SK-N-MC (cell line): ENCODE measurements at regions not wholly inside any gene's neighbourhood (a gene's known extent, or its start where the extent isn't known, plus 50 kb on each side); places are given as distances from the start of the nearest gene placed in this dataset.

Experiments used
- DNase-seq: peaks from one replicate; pipeline ENCODE4 v3.0.0-alpha.2; 2011; ENCODE audit warnings: low read depth, low spot score
- H3K27ac ChIP-seq: fragments of 200-600 bp; sonication (generic); 2 replicates; pipeline ENCODE4 v1.5.1; 2016; ENCODE audit warnings: mixed run types
- H3K36me3 ChIP-seq: fragments of 200-600 bp; sonication (generic); 2 replicates; pipeline ENCODE4 v1.6.1; 2017; ENCODE audit warnings: antibody characterized with exemption, low read length, mixed read lengths; ENCODE audit not compliant: insufficient read depth
- H3K4me3 ChIP-seq: fragments of 200-600 bp; sonication (generic); 2 replicates; pipeline ENCODE4 v1.5.1; 2016
- H3K9ac ChIP-seq: fragments of 200-600 bp; sonication (generic); 2 replicates; pipeline ENCODE4 v1.8.0; 2017; ENCODE audit warnings: mixed run types, mixed read lengths; ENCODE audit not compliant: insufficient read length
- H3K9me3 ChIP-seq: fragments of 200-600 bp; sonication (generic); 2 replicates; pipeline ENCODE4 v1.6.1; 2017; ENCODE audit warnings: low read depth, mild to moderate bottlenecking, antibody characterized with exemption, low read length, moderate library complexity, mixed read lengths
- EZH2 ChIP-seq: fragments of 200-600 bp; sonication (generic); IDR thresholded peaks from one replicate; pipeline ENCODE4 v1.6.1; 2017; ENCODE audit warnings: antibody characterized with exemption
- FOXP2 ChIP-seq: optimal IDR thresholded peaks from 2 replicates; pipeline ENCODE3; 2011; ENCODE audit warnings: mild to moderate bottlenecking, moderate library complexity; ENCODE audit not compliant: insufficient read depth; ENCODE audit errors: extremely low read length, control extremely low read depth
- POLR2AphosphoS5 ChIP-seq: IDR thresholded peaks from 2 replicates; pipeline ENCODE4 v1.6.1; 2012; ENCODE audit warnings: mild to moderate bottlenecking, low read depth, low read length, borderline replicate concordance

- no peak overlapping the region for H3K9ac ChIP-seq
- H3K36me3 ChIP-seq, result no peaks in the 10 kb centered on the region
- no peak for DNase-seq
- no peaks in the 10 kb centered on the region for H3K9me3 ChIP-seq
- TF ChIP-seq EZH2 (no peak), POLR2AphosphoS5 (no peak), FOXP2 (no peak)
- H3K4me3 ChIP-seq, result no peak overlapping the region
- H3K27ac ChIP-seq, result no peak overlapping the region
Measured at GRCh38 chrX:42248226-42248625, 324.9 kb upstream of the CASK start.

- no peak for DNase-seq
- Histone ChIP-seq H3K9me3 (no peaks in the 10 kb centered on the region), H3K9ac (no peak overlapping the region), H3K27ac (no peak overlapping the region), H3K4me3 (no peak overlapping the region), H3K36me3 (no peaks in the 10 kb centered on the region)
- TF ChIP-seq FOXP2 (no peak), POLR2AphosphoS5 (no peak), EZH2 (no peak)
Measured at GRCh38 chrX:42247241-42247640, 323.9 kb upstream of the CASK start.

GRCh38 chrX:42246814-42247213 lies 323.5 kb upstream of the CASK start:
- H3K9me3 ChIP-seq, result no peaks in the 10 kb centered on the region
- no peaks in the 10 kb centered on the region for H3K36me3 ChIP-seq
- H3K9ac ChIP-seq, result no peak overlapping the region
- TF ChIP-seq POLR2AphosphoS5 (no peak), FOXP2 (no peak), EZH2 (no peak)
- H3K4me3 ChIP-seq, result no peak overlapping the region
- no peak overlapping the region for H3K27ac ChIP-seq
- DNase-seq, result no peak

GRCh38 chrX:42242004-42242403 lies 318.6 kb upstream of the CASK start:
- Histone ChIP-seq H3K27ac (no peak overlapping the region), H3K4me3 (no peak overlapping the region), H3K36me3 (no peaks in the 10 kb centered on the region), H3K9ac (no peak overlapping the region), H3K9me3 (no peaks in the 10 kb centered on the region)
- TF ChIP-seq EZH2 (no peak), FOXP2 (no peak), POLR2AphosphoS5 (no peak)
- DNase-seq, result no peak

GRCh38 chrX:42241421-42241820 lies 318.1 kb upstream of the CASK start:
- Histone ChIP-seq H3K36me3 (no peaks in the 10 kb centered on the region), H3K9ac (no peak overlapping the region), H3K27ac (no peak overlapping the region), H3K9me3 (no peaks in the 10 kb centered on the region), H3K4me3 (no peak overlapping the region)
- DNase-seq, result no peak
- TF ChIP-seq FOXP2 (no peak), POLR2AphosphoS5 (no peak), EZH2 (no peak)

GRCh38 chrX:42237956-42238355 lies 314.6 kb upstream of the CASK start:
- no peak overlapping the region for H3K27ac ChIP-seq
- no peak for TF ChIP-seq EZH2
- TF ChIP-seq FOXP2, result no peak
- no peak for TF ChIP-seq POLR2AphosphoS5
- no peaks in the 10 kb centered on the region for H3K36me3 ChIP-seq
- H3K9me3 ChIP-seq, result no peaks in the 10 kb centered on the region
- no peak overlapping the region for H3K4me3 ChIP-seq
- no peak overlapping the region for H3K9ac ChIP-seq
- no peak for DNase-seq

GRCh38 chrX:42229533-42229932 lies 306.2 kb upstream of the CASK start:
- DNase-seq, result no peak
- H3K9ac ChIP-seq, result no peak overlapping the region
- no peaks in the 10 kb centered on the region for H3K9me3 ChIP-seq
- H3K4me3 ChIP-seq, result no peak overlapping the region
- H3K36me3 ChIP-seq, result no peaks in the 10 kb centered on the region
- no peak for TF ChIP-seq EZH2
- no peak for TF ChIP-seq FOXP2
- TF ChIP-seq POLR2AphosphoS5, result no peak
- no peak overlapping the region for H3K27ac ChIP-seq

- DNase-seq, result no peak
- H3K9ac ChIP-seq, result no peak overlapping the region
- H3K9me3 ChIP-seq, result no peaks in the 10 kb centered on the region
- no peak overlapping the region for H3K4me3 ChIP-seq
- H3K27ac ChIP-seq, result no peak overlapping the region
- no peaks in the 10 kb centered on the region for H3K36me3 ChIP-seq
- TF ChIP-seq EZH2 (no peak), FOXP2 (no peak), POLR2AphosphoS5 (no peak)
Measured at GRCh38 chrX:42220666-42221065, 297.3 kb upstream of the CASK start.

- Histone ChIP-seq H3K27ac (no peak overlapping the region), H3K36me3 (no peaks in the 10 kb centered on the region), H3K9ac (no peak overlapping the region), H3K9me3 (no peaks in the 10 kb centered on the region), H3K4me3 (no peak overlapping the region)
- DNase-seq, result no peak
- TF ChIP-seq EZH2 (no peak), POLR2AphosphoS5 (no peak), FOXP2 (no peak)
Measured at GRCh38 chrX:42220083-42220482, 296.7 kb upstream of the CASK start.
